WTC11 (cell line): ENCODE measurements at regions not wholly inside any gene's neighbourhood (a gene's known extent, or its start where the extent isn't known, plus 50 kb on each side); places are given as distances from the start of the nearest gene placed in this dataset.

Source experiments
- CBFB ChIP-seq: sonication (generic); formaldehyde crosslinking; IDR thresholded peaks from 2 replicates; pipeline ENCODE4 v1.8.1; 2022; ENCODE audit warnings: mild to moderate bottlenecking, low read depth, missing genetic modification reagents
- GABPB1 ChIP-seq: sonication (generic); formaldehyde crosslinking; IDR thresholded peaks from 2 replicates; pipeline ENCODE4 v1.8.1; 2023; ENCODE audit warnings: mild to moderate bottlenecking, missing genetic modification reagents
- MXD4 ChIP-seq: fragments of 250-450 bp; sonication (Bioruptor Pico); IDR thresholded peaks from 2 replicates; pipeline ENCODE4 v1.8.0; 2021; ENCODE audit warnings: mild to moderate bottlenecking, moderate library complexity, borderline replicate concordance
- STAT6 ChIP-seq: sonication (generic); formaldehyde crosslinking; conservative IDR thresholded peaks from 2 replicates; pipeline ENCODE4 v1.8.1; 2023; ENCODE audit warnings: mild to moderate bottlenecking, low read depth, missing genetic modification reagents, moderate library complexity
- ZNF232 ChIP-seq: sonication (generic); formaldehyde crosslinking; IDR thresholded peaks from 2 replicates; pipeline ENCODE4 v1.8.0; 2022; ENCODE audit warnings: mild to moderate bottlenecking, missing genetic modification reagents
- TF ChIP-seq, protein P1 (sequence below): fragments of 200-600 bp; IDR thresholded peaks from 2 replicates; pipeline ENCODE4 v1.8.0; 2022; ENCODE audit warnings: antibody characterized with exemption
- TF ChIP-seq, protein P2 (sequence below): sonication (generic); formaldehyde crosslinking; IDR thresholded peaks from 2 replicates; pipeline ENCODE4 v1.8.1; 2023; ENCODE audit warnings: mild to moderate bottlenecking, missing genetic modification reagents, borderline replicate concordance
- TF ChIP-seq, protein P3 (sequence below): sonication (generic); formaldehyde crosslinking; IDR thresholded peaks from 2 replicates; pipeline ENCODE4 v1.8.0; 2022; ENCODE audit warnings: mild to moderate bottlenecking, missing genetic modification reagents

DNA sequence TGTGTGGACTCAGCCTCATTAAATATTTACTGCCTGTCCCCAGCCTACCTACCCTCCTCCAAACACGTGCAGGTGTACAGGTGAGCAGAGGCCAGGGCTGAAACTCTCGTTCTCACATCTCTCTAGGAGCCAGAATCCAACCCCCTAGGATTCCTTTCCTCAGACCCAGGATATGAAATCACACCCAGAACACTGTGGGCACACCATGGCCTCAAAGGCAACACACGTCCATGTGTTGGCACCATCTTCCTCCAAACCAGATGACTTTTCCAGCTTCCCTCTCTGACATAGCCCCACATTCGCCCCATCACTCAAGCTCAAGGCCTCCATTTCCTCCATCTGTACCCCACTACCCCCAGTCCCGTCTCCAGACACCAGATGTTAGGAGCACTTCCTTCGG lies 51.8 kb upstream of the DUSP5 start:
- TF ChIP-seq, protein P1, sequence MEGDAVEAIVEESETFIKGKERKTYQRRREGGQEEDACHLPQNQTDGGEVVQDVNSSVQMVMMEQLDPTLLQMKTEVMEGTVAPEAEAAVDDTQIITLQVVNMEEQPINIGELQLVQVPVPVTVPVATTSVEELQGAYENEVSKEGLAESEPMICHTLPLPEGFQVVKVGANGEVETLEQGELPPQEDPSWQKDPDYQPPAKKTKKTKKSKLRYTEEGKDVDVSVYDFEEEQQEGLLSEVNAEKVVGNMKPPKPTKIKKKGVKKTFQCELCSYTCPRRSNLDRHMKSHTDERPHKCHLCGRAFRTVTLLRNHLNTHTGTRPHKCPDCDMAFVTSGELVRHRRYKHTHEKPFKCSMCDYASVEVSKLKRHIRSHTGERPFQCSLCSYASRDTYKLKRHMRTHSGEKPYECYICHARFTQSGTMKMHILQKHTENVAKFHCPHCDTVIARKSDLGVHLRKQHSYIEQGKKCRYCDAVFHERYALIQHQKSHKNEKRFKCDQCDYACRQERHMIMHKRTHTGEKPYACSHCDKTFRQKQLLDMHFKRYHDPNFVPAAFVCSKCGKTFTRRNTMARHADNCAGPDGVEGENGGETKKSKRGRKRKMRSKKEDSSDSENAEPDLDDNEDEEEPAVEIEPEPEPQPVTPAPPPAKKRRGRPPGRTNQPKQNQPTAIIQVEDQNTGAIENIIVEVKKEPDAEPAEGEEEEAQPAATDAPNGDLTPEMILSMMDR, result no peak
- TF ChIP-seq MXD4 (CRISPR knock-in tag), result no peak
- TF ChIP-seq ZNF232, result no peak
- TF ChIP-seq CBFB, result no peak
- TF ChIP-seq GABPB1, result no peak
- no peak for TF ChIP-seq STAT6 (CRISPR knock-in tag)
- TF ChIP-seq, protein P2, sequence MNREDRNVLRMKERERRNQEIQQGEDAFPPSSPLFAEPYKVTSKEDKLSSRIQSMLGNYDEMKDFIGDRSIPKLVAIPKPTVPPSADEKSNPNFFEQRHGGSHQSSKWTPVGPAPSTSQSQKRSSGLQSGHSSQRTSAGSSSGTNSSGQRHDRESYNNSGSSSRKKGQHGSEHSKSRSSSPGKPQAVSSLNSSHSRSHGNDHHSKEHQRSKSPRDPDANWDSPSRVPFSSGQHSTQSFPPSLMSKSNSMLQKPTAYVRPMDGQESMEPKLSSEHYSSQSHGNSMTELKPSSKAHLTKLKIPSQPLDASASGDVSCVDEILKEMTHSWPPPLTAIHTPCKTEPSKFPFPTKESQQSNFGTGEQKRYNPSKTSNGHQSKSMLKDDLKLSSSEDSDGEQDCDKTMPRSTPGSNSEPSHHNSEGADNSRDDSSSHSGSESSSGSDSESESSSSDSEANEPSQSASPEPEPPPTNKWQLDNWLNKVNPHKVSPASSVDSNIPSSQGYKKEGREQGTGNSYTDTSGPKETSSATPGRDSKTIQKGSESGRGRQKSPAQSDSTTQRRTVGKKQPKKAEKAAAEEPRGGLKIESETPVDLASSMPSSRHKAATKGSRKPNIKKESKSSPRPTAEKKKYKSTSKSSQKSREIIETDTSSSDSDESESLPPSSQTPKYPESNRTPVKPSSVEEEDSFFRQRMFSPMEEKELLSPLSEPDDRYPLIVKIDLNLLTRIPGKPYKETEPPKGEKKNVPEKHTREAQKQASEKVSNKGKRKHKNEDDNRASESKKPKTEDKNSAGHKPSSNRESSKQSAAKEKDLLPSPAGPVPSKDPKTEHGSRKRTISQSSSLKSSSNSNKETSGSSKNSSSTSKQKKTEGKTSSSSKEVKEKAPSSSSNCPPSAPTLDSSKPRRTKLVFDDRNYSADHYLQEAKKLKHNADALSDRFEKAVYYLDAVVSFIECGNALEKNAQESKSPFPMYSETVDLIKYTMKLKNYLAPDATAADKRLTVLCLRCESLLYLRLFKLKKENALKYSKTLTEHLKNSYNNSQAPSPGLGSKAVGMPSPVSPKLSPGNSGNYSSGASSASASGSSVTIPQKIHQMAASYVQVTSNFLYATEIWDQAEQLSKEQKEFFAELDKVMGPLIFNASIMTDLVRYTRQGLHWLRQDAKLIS (CRISPR knock-in tag), result no peak
- TF ChIP-seq, protein P3, sequence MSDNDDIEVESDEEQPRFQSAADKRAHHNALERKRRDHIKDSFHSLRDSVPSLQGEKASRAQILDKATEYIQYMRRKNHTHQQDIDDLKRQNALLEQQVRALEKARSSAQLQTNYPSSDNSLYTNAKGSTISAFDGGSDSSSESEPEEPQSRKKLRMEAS (CRISPR knock-in tag), result no peak
